ENCODE measurements at regions not wholly inside any gene's neighbourhood (a gene's known extent, or its start where the extent isn't known, plus 50 kb on each side); places are given as distances from the start of the nearest gene placed in this dataset.
"Not testable (repeated sequence)": the region's sequence is repeated elsewhere in the genome, so short reads cannot be mapped to it uniquely, and the experiment has no call there.

DNA sequence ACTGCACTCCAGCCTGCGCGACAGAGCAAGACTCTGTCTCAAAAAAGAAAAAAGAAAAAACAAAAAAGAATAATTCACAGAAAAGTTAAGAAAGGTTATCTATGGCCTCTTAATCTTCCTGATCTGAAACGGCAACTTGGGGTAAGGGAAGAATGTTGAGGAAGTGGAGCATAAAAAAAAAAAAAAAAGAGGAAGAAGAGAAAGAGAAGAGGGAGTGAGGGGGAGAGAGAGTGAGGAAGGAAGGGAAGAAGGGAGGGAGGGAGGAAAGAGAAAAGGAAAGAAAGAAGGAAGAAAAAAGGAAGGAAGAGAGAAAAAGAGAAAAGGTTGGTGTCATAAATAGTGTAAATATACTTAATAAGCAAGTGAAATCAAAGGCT is 68.9 kb upstream of the NCOA3 start:
- H3K27me3 Mint-ChIP-seq (ENCODE audit: insufficient read depth, low read depth): peaks cover 2% of the 10 kb centered on the region
- H3K27me3 ChIP-seq: no peaks in the 10 kb centered on the region
- H3K36me3 ChIP-seq: no peaks in the 10 kb centered on the region
- no peaks in the 10 kb centered on the region for H3K9me3 ChIP-seq (ENCODE audit: low read depth)
- no peaks in the 10 kb centered on the region for H3K79me2 ChIP-seq (ENCODE audit: low read depth)
- no peak overlapping the region for H2AFZ ChIP-seq (replicated peaks)
- H3K4me3 ChIP-seq: no peak overlapping the region
- no peaks in the 10 kb centered on the region for H3K4me1 ChIP-seq
- peaks cover 3% of the 10 kb centered on the region for H3K4me1 Mint-ChIP-seq
- H4K20me1 ChIP-seq (ENCODE audit: low read depth): no peaks in the 10 kb centered on the region
- no peak overlapping the region for H3K27ac ChIP-seq
- peaks cover under 1% of the 10 kb centered on the region for H3K36me3 Mint-ChIP-seq
- no peak overlapping the region for H3K9ac ChIP-seq
- no peak overlapping the region for H3K4me2 ChIP-seq
- no peaks in the 10 kb centered on the region for H3F3A ChIP-seq (ENCODE audit: low read depth)
- no peak for DNase-seq (ENCODE audit: low spot score)
- TF ChIP-seq, protein P1, sequence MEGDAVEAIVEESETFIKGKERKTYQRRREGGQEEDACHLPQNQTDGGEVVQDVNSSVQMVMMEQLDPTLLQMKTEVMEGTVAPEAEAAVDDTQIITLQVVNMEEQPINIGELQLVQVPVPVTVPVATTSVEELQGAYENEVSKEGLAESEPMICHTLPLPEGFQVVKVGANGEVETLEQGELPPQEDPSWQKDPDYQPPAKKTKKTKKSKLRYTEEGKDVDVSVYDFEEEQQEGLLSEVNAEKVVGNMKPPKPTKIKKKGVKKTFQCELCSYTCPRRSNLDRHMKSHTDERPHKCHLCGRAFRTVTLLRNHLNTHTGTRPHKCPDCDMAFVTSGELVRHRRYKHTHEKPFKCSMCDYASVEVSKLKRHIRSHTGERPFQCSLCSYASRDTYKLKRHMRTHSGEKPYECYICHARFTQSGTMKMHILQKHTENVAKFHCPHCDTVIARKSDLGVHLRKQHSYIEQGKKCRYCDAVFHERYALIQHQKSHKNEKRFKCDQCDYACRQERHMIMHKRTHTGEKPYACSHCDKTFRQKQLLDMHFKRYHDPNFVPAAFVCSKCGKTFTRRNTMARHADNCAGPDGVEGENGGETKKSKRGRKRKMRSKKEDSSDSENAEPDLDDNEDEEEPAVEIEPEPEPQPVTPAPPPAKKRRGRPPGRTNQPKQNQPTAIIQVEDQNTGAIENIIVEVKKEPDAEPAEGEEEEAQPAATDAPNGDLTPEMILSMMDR (IDR thresholded peaks at IDR 0.05): no peak
- TF ChIP-seq EZH2phosphoT487 (IDR thresholded peaks at IDR 0.05): no peak
- no peak for TF ChIP-seq EZH2 (IDR thresholded peaks at IDR 0.05)
- peaks cover 8% of the 10 kb centered on the region for H3K9me3 Mint-ChIP-seq
- no peak overlapping the region for H3K4me3 Mint-ChIP-seq
- H3K27ac Mint-ChIP-seq: no peak overlapping the region

DNA sequence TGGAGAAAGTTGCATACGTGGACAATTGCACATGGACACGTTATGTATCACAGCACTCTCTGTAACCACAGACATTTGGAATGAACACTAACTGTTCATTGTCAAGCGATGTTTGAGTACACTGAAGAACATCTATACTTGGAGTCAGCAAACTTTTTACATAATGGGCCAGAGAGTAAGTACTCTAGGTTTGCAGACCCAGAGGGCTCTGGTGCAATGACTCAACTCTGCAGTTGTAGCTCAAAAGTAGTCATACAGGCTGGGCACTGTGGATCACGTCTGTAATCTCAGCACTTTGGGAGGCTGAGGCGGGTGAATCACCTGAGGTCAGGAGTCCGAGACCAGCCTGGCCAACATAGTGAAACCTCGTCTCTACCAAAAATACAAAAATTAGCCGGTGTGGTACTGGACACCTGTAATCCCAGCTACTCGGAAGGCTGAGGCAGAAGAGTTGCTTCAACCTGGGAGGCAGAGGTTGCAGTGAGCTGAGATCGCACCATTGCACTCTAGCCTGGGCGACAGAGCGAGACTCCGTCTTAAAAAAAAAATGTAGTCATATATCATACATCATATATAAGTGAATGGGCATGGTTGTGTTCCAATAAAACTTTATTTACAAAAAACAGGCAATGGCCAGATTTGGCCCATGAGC is 67.4 kb upstream of the NCOA3 start:
- H3K27ac ChIP-seq; H4K20me1 ChIP-seq (ENCODE audit: low read depth); H3K4me3 Mint-ChIP-seq; H3K4me2 ChIP-seq; H3K27ac Mint-ChIP-seq; H3K36me3 ChIP-seq; H3K27me3 Mint-ChIP-seq (ENCODE audit: insufficient read depth, low read depth); H3K36me3 Mint-ChIP-seq; DNase-seq (ENCODE audit: low spot score); H3K4me1 ChIP-seq; H3K79me2 ChIP-seq (ENCODE audit: low read depth); H3K9me3 Mint-ChIP-seq; H3K4me1 Mint-ChIP-seq; H3K4me3 ChIP-seq; H2AFZ ChIP-seq (replicated peaks); H3F3A ChIP-seq (ENCODE audit: low read depth); H3K27me3 ChIP-seq; H3K9me3 ChIP-seq (ENCODE audit: low read depth); H3K9ac ChIP-seq: not testable (repeated sequence)

DNA sequence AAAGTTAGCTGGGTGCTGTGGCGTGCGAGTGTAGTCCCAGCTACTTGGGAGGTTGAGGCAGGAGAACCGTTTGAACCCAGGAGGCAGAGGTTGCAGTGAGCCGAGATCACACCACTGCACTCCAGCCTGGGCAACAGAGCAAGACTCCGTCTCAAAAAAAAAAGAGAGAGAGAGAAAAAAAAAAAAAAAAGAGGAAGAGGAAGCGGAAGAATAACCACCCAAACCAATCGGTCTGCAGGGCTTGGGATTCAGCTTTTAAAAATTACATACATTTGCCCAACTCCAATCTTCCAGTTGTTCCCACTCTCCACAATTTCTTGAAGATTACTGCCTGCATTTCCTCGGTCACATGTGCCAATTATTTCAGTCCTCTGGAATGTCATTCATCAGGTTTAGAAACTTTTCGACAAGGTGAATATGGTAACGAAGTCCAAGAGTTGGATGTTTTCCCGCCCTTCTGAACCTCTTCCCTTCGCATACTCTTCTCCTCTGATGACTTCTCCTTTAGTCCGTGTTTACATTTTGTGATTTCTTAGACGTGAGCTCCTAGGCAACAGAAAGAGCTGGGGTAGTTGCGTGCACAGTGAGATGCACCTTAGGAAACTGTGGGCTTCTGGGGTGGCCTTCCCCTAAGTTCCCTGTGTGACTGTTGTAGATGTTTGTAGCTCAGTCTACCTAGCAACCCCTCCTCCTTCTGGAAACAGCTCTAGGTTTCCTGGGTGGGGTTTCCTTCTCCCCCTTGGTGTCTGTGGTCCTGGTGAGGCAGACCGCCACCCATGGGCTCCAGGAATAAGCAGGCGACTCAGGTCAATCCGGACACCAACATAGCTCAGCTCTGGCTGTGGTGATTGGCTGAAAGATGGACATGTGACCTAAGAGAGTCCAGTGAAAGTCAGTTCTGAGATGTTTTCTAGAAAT is 63.0 kb upstream of the NCOA3 start:
- H3F3A ChIP-seq (ENCODE audit: low read depth): no peaks in the 10 kb centered on the region
- H4K20me1 ChIP-seq (ENCODE audit: low read depth): no peaks in the 10 kb centered on the region
- no peak for TF ChIP-seq EZH2phosphoT487 (IDR thresholded peaks at IDR 0.05)
- TF ChIP-seq, protein P1 (IDR thresholded peaks at IDR 0.05): no peak
- no peak for TF ChIP-seq EZH2 (IDR thresholded peaks at IDR 0.05)
- H3K4me3 ChIP-seq: no peak overlapping the region
- H3K4me1 ChIP-seq: no peaks in the 10 kb centered on the region
- no peaks in the 10 kb centered on the region for H3K9me3 Mint-ChIP-seq
- H3K4me2 ChIP-seq: no peak overlapping the region
- H3K9me3 ChIP-seq (ENCODE audit: low read depth): no peaks in the 10 kb centered on the region
- no peak overlapping the region for H3K27ac Mint-ChIP-seq
- no peak overlapping the region for H3K4me3 Mint-ChIP-seq
- H3K27me3 Mint-ChIP-seq (ENCODE audit: insufficient read depth, low read depth): no peaks in the 10 kb centered on the region
- no peaks in the 10 kb centered on the region for H3K79me2 ChIP-seq (ENCODE audit: low read depth)
- no peak overlapping the region for H3K9ac ChIP-seq
- no peak overlapping the region for H3K27ac ChIP-seq
- no peak for DNase-seq (ENCODE audit: low spot score)
- H3K36me3 ChIP-seq: no peaks in the 10 kb centered on the region
- H2AFZ ChIP-seq (replicated peaks): peak overlapping the region; percentile 87
- H3K27me3 ChIP-seq: no peaks in the 10 kb centered on the region
- H3K36me3 Mint-ChIP-seq: no peaks in the 10 kb centered on the region
- H3K4me1 Mint-ChIP-seq: no peaks in the 10 kb centered on the region

Measured in neural progenitor cell (in vitro differentiated cells).